Upper lobe of right lung (tissue), 1 donor: ENCODE measurements at regions not wholly inside any gene's neighbourhood (a gene's known extent, or its start where the extent isn't known, plus 50 kb on each side); places are given as distances from the start of the nearest gene placed in this dataset.

Source experiments
- ATAC-seq: fragments of 200-7000 bp; cut with Tn5 transposase; one replicate; pipeline ENCODE4 v1.9.1; 2020; ENCODE audit warnings: mild to moderate bottlenecking, moderate library complexity
- DNase-seq: peaks from one replicate; pipeline ENCODE4 v3.0.0-alpha.2; 2020
- H3K27ac ChIP-seq: fragments of 200-600 bp; one replicate; pipeline ENCODE4 v1.8.0; 2022
- H3K27me3 ChIP-seq: fragments of 200-600 bp; one replicate; pipeline ENCODE4 v1.8.0; 2022; ENCODE audit warnings: mild to moderate bottlenecking
- H3K36me3 ChIP-seq: fragments of 200-600 bp; one replicate; pipeline ENCODE4 v1.8.0; 2022
- H3K4me1 ChIP-seq: fragments of 200-600 bp; one replicate; pipeline ENCODE4 v1.8.0; 2022
- H3K4me3 ChIP-seq: fragments of 200-600 bp; one replicate; pipeline ENCODE4 v1.8.0; 2022; ENCODE audit warnings: mild to moderate bottlenecking
- H3K9me3 ChIP-seq: fragments of 200-600 bp; one replicate; pipeline ENCODE4 v1.8.0; 2022
- intact Hi-C: fragments of 100-400 bp; cut with DNase I; formaldehyde crosslinking; loops from one replicate; pipeline ENCODE4 v1.11.0; 2022
- TF ChIP-seq, protein P1 (sequence below): fragments of 200-600 bp; IDR thresholded peaks from one replicate; pipeline ENCODE4 v1.8.0; 2022; ENCODE audit warnings: antibody characterized with exemption
- donor health status: DM: no; HTN: yes; CAD: no; lungs with severe emphysema.

DNA sequence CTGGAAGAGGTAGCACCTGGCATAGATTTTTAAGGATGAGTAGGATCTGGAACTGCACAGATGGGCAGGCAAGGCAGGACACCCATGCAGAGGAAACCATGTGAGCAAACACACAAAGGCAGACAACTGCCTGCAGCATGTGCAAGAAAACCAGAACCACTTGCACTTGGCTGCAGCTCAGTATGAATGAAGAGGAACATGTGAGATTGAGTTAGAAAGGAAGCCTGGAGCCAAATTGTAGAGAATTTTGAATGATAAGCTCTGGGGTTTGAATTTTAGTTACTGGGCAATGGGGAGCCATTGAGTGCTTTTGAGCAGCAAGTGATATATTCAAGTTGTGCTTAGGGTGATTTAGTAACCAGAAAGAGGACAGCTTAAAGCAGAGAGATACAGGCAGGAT, 583.4 kb downstream of the SOX6 start:
- no peaks in the 10 kb centered on the region for H3K27me3 ChIP-seq
- DNase-seq (no peak), ATAC-seq (no peak)
- no peak overlapping the region for H3K27ac ChIP-seq
- no peak overlapping the region for H3K4me3 ChIP-seq
- intact Hi-C loops = no loop called here
- H3K9me3 ChIP-seq = no peaks in the 10 kb centered on the region
- H3K36me3 ChIP-seq = no peaks in the 10 kb centered on the region
- H3K4me1 ChIP-seq = no peaks in the 10 kb centered on the region
- TF ChIP-seq, protein P1, sequence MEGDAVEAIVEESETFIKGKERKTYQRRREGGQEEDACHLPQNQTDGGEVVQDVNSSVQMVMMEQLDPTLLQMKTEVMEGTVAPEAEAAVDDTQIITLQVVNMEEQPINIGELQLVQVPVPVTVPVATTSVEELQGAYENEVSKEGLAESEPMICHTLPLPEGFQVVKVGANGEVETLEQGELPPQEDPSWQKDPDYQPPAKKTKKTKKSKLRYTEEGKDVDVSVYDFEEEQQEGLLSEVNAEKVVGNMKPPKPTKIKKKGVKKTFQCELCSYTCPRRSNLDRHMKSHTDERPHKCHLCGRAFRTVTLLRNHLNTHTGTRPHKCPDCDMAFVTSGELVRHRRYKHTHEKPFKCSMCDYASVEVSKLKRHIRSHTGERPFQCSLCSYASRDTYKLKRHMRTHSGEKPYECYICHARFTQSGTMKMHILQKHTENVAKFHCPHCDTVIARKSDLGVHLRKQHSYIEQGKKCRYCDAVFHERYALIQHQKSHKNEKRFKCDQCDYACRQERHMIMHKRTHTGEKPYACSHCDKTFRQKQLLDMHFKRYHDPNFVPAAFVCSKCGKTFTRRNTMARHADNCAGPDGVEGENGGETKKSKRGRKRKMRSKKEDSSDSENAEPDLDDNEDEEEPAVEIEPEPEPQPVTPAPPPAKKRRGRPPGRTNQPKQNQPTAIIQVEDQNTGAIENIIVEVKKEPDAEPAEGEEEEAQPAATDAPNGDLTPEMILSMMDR = no peak

DNA sequence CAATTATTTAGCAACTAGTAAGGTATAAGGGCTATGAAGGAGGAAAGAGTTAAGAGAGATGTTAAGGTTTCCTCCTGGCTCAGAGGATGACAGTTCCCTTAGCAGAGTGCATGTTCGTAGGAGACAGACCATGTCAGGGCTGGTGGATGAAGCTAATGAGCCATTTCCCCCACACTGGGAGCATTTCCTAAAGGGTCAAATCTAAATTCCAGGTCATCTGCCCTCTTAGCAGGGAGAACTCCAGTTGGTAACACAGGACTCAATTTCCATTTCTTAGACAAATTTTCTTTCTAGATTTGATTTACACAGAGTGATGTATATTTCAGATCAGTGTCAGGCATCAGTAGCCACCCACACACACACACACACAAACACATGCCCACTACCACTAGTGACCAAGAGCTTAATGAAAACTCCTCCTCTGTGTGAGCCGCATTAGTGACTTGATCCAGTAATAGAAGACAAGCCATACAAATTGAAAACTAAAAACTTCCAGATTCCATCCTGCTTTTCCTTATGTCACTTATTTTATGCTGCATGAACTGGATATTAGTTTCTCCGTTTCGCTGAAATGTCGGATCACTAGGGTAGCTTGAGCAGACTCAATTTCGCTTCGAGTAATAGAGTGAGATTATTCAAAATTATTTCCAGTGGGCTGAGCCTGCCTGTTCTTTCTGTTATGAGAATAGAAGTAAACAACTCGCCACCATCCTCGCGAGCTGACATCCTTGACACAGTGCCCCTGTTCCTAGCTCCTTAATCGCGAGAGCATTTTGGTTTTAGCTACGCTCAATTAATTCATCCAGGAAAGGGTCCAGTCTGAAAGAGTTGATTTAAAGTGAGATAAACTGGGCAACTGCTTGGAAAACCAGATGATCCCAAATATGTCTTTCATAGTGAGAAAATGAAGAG, 582.6 kb downstream of the SOX6 start:
- Histone ChIP-seq H3K27ac (peak overlapping the region; percentile 21), H3K36me3 (no peaks in the 10 kb centered on the region), H3K9me3 (no peaks in the 10 kb centered on the region), H3K27me3 (no peaks in the 10 kb centered on the region), H3K4me3 (no peak overlapping the region), H3K4me1 (no peaks in the 10 kb centered on the region)
- ATAC-seq (no peak), DNase-seq (no peak)
- intact Hi-C loops = no loop called here
- TF ChIP-seq, protein P1 = no peak

DNA sequence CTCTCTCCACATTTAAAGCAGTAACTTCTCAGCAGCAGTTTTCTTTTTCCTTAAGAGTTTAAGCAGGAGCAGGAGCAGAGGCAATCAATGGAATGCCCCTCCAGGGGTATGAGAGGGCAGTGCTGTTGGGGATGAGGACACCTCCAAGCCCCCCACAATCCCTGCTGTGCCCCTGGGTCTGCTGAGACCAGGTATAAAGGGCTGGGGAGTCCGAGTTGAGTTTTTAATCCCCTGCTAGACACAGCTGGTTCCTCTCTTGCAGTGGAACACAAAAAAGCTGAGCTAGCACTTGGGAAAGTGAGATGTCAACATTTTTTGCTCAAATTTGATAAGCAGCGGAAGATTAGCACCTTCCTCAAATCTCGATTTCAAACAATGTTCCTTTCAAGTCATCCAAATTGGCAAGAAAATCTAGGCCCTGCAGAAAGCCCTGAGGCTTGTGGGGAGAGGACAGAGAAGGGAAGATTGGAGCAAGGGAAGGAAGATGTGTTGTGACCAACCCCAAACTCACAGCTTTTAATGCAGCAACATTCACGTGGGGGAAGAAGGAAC, 581.9 kb downstream of the SOX6 start:
- intact Hi-C loops = no loop called here
- ATAC-seq (no peak), DNase-seq (no peak)
- no peaks in the 10 kb centered on the region for H3K36me3 ChIP-seq
- peak overlapping the region; percentile 21 for H3K27ac ChIP-seq
- H3K4me1 ChIP-seq = no peaks in the 10 kb centered on the region
- H3K4me3 ChIP-seq = no peak overlapping the region
- TF ChIP-seq, protein P1 = no peak
- H3K9me3 ChIP-seq = no peaks in the 10 kb centered on the region
- no peaks in the 10 kb centered on the region for H3K27me3 ChIP-seq

DNA sequence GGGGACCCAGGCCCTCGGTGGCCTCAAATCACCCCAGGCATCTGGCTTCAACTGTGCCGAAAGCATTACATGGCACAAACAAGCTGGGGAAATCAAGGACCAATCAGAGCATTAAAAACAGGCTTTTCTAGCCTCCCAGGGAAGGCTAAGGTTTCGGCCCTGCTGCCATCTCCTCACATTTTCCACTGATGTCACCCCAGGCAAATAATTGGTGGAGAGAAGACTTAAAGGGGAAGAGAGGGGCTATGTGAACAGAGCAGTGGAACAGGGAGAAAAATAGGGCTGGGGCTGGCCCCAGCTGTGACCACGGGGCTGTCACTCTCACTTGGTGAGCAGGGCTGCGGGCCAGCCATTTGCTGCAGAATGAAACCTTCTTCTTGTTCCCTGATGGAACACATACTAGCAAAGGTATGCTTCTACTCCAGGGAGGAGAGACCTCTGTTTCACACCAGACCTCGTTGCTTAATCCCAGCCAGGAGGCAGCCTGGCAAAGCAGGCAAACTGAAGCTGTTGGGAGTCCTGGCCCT, 581.3 kb downstream of the SOX6 start:
- Histone ChIP-seq H3K36me3 (no peaks in the 10 kb centered on the region), H3K9me3 (no peaks in the 10 kb centered on the region), H3K4me1 (no peaks in the 10 kb centered on the region), H3K27me3 (no peaks in the 10 kb centered on the region), H3K4me3 (no peak overlapping the region), H3K27ac (no peak overlapping the region)
- TF ChIP-seq, protein P1 = no peak
- DNase-seq (no peak), ATAC-seq (no peak)
- intact Hi-C loops = no loop called here

DNA sequence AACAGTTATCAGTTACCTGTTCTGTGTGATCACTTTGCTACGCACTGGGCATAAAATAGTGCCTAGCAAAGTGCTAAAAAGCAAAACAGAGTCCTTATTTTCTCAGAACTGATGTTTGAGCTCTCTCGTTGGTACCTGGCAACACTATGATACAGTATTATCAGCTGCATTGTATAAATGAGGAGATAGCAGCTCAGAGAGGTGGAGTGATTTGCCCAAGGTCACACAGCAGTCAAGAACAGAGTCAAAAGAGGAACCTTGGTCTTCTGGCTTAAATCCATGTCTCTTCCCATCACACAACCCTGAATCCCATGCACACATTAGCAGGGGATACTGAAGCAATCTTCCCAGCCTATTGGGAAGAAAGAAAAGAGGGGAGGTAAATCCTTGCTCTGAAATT, 580.5 kb downstream of the SOX6 start:
- intact Hi-C loops = no loop called here
- no peak overlapping the region for H3K27ac ChIP-seq
- DNase-seq (no peak), ATAC-seq (no peak)
- no peak overlapping the region for H3K4me3 ChIP-seq
- no peaks in the 10 kb centered on the region for H3K27me3 ChIP-seq
- H3K4me1 ChIP-seq = no peaks in the 10 kb centered on the region
- H3K36me3 ChIP-seq = no peaks in the 10 kb centered on the region
- TF ChIP-seq, protein P1 = no peak
- H3K9me3 ChIP-seq = no peaks in the 10 kb centered on the region
